ENCODE measurements at regions not wholly inside any gene's neighbourhood (a gene's known extent, or its start where the extent isn't known, plus 50 kb on each side); places are given as distances from the start of the nearest gene placed in this dataset.

DNA sequence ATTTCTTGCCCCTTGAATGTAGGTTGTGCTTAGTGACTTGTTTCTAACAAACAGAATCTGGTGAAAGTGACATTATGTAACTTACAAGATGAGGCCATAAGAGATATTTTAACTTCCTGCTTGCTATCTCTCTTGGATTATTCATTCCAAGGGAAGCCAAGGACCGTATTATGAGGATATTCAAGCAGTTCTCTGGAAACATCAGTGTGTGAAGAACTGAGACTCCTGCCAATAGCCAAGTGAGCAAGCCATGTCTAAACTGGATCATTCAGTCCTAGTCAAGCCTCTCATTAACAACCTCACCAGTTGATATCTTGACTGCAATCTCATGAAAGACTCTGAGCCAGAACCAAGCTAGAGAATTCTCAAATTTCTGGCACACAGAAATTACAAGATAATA, 765.1 kb upstream of the SLC8A1 start:
- ATAC-seq (no peak), DNase-seq (no peak)
- Histone ChIP-seq H3K9me3 (peaks cover 13% of the 10 kb centered on the region), H3K4me1 (ENCODE audit: low read depth) (no peaks in the 10 kb centered on the region), H3K36me3 (ENCODE audit: low read depth) (no peaks in the 10 kb centered on the region), H3K4me3 (no peak overlapping the region)
- TF ChIP-seq, protein P1, sequence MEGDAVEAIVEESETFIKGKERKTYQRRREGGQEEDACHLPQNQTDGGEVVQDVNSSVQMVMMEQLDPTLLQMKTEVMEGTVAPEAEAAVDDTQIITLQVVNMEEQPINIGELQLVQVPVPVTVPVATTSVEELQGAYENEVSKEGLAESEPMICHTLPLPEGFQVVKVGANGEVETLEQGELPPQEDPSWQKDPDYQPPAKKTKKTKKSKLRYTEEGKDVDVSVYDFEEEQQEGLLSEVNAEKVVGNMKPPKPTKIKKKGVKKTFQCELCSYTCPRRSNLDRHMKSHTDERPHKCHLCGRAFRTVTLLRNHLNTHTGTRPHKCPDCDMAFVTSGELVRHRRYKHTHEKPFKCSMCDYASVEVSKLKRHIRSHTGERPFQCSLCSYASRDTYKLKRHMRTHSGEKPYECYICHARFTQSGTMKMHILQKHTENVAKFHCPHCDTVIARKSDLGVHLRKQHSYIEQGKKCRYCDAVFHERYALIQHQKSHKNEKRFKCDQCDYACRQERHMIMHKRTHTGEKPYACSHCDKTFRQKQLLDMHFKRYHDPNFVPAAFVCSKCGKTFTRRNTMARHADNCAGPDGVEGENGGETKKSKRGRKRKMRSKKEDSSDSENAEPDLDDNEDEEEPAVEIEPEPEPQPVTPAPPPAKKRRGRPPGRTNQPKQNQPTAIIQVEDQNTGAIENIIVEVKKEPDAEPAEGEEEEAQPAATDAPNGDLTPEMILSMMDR (IDR thresholded peaks at IDR 0.05), result no peak
- intact Hi-C loops (cut with DNase I, micrococcal nuclease), result no loop called here

DNA sequence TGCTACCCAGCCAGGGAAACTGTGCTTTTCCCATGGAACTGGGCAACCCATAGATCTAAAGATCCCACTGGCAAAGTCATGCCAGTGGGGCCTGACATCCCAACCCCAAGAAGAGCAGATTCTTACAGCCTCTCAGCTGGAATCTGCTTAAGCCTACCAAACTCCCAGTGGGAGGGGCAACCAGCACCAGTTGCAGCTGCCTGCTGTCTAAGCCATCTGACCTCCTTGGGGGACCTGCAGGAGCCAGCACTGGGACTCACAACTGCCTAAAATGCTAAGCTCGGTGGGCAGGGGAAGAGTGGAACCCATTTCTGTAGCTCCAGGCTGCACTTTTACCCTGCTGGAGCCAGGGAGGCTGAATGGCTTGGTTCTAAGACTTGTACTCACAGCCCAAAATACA, 770.7 kb upstream of the SLC8A1 start:
- no peaks in the 10 kb centered on the region for H3K4me1 ChIP-seq (ENCODE audit: low read depth)
- H3K9me3 ChIP-seq, result peaks cover 11% of the 10 kb centered on the region
- H3K4me3 ChIP-seq, result no peak overlapping the region
- TF ChIP-seq, protein P1 (IDR thresholded peaks at IDR 0.05), result no peak
- DNase-seq (no peak), ATAC-seq (no peak)
- H3K36me3 ChIP-seq (ENCODE audit: low read depth), result no peaks in the 10 kb centered on the region
- intact Hi-C loops (cut with DNase I, micrococcal nuclease), result no loop called here

DNA sequence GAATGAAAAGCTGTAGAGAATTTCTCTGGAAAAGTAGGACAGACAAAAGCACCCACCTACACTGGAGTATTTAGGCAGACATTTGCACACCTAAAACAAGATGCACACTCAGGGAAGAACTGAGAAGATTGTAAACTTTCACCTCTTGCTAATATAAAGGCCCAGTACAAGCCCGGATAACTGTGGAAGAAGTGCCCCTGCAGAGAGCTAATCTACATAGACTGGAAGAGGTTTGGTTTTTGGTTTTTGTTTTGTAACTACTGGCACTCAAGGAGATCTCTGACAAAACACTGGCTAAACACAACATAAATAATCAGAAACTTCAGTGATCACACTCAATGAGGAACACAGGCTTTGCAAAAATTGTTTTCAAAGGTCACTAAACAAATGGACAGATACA, 782.2 kb upstream of the SLC8A1 start:
- no peaks in the 10 kb centered on the region for H3K4me1 ChIP-seq (ENCODE audit: low read depth)
- ATAC-seq, result no peak

DNA sequence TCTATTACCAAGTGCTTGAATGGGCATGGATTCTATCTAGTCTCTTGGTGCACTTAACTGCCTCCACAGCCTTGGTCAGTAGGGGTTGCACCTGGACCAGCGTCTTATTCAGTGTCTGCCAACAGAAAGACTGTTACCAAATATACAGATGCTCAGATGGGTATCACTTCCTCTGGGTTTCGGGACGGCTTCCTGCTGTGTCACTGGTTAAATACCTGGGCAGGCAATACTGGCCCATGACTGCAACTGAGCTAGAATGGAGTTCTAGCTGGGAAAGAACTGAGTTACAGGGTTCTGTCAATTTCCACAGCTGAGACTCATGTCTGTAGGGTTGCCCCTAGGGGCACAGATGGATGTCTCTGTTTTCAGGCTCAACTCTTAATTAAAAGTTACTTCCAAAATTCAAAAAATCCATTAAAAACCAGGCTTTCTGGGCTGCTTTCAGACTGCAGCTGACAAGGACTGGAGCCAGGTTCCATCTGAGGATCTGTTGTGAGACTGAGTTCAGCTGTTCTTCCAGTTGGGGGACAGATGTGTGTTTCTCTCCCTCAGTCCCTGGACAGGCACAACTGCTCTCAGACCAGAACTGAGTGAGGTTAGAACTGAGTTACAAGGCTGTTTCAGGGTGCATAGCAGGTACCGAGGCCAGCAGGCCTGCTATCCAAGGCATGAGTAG, 789.6 kb upstream of the SLC8A1 start:
- TF ChIP-seq, protein P1 (IDR thresholded peaks at IDR 0.05), result no peak
- no peak for ATAC-seq
- no peak for DNase-seq
- H3K4me1 ChIP-seq (ENCODE audit: low read depth), result no peaks in the 10 kb centered on the region
- H3K9me3 ChIP-seq, result peaks cover 5% of the 10 kb centered on the region
- intact Hi-C loops (cut with DNase I, micrococcal nuclease), result no loop called here
- H3K4me3 ChIP-seq, result no peak overlapping the region
- no peaks in the 10 kb centered on the region for H3K36me3 ChIP-seq (ENCODE audit: low read depth)

More for the DNA sequence above, 782.2 kb upstream of the SLC8A1 start:
- peaks cover 14% of the 10 kb centered on the region for H3K9me3 ChIP-seq
- TF ChIP-seq, protein P1 (IDR thresholded peaks at IDR 0.05), result no peak
- no peaks in the 10 kb centered on the region for H3K36me3 ChIP-seq (ENCODE audit: low read depth)
- intact Hi-C loops (cut with DNase I, micrococcal nuclease), result no loop called here
- no peak for DNase-seq
- H3K4me3 ChIP-seq, result no peak overlapping the region

DNA sequence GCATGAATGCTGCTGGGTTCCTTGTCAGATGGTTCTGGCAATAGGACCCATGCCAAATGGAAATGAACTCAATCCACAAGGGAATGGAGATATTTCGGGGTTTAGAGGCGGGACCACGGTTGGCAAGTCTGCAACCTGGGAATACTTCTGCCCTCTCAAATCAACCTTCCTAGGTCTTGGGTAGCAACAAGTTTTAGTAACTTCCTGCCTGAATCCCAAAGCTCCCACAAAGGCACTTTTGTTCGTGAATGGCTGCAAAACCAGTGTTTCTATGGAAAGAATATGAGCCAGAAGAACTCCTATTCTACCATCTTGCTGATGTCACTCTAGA, 790.1 kb upstream of the SLC8A1 start:
- DNase-seq (no peak), ATAC-seq (no peak)
- Histone ChIP-seq H3K36me3 (ENCODE audit: low read depth) (no peaks in the 10 kb centered on the region), H3K9me3 (peaks cover 5% of the 10 kb centered on the region), H3K4me3 (no peak overlapping the region), H3K4me1 (ENCODE audit: low read depth) (no peaks in the 10 kb centered on the region)
- intact Hi-C loops (cut with DNase I, micrococcal nuclease), result no loop called here
- TF ChIP-seq, protein P1 (IDR thresholded peaks at IDR 0.05), result no peak
